Anterior cingulate cortex (tissue), 58 donors: ENCODE measurements at regions not wholly inside any gene's neighbourhood (a gene's known extent, or its start where the extent isn't known, plus 50 kb on each side); places are given as distances from the start of the nearest gene placed in this dataset.
A peak's percentile ranks its signal among the peaks of the same experiment; 100 is the strongest.

Source experiments
- DNase-seq, 58 donors: peaks; one replicate each; lab custom pipeline; 2025; lab: John Stamatoyannopoulos, UW

DNA sequence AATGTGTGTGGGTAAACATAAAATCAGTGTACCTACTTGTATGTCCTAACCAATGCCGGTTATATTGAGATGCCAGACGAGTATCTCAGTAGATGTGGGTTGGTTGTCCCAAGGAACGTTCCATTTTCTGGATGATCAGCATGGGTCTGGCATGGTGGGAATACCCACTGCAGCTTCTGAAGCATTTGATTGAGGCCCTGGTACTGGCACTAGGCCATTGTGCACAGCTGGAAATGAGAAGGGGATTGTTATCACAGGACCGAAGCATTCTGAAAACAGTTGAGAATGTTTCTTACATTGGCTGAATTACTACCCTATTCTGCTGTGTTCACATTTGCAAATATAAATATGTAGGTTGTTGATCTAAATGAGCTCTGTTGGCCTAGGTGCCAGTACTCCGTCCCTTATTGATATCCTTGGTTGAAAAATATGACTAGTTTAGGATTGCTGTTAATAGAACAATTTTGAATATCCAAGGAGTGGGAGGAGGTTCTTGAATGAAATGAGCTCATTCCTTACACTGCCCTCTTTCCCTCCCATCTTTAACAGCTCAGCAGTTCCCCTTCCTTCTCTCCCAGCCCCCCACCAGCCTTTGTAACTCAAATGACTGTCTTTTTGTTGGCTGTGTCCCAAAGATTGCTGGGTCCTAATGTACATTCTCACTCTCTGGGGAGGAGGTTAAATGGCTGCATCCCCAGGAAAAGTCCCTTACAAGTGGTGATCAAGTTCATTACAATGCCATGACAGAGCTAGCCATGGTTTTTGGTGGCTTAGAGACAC, 293.3 kb upstream of the TPM1 start:
- peak in 27 of 58 donors; percentile 10 to 76 (median 41) for DNase-seq

DNA sequence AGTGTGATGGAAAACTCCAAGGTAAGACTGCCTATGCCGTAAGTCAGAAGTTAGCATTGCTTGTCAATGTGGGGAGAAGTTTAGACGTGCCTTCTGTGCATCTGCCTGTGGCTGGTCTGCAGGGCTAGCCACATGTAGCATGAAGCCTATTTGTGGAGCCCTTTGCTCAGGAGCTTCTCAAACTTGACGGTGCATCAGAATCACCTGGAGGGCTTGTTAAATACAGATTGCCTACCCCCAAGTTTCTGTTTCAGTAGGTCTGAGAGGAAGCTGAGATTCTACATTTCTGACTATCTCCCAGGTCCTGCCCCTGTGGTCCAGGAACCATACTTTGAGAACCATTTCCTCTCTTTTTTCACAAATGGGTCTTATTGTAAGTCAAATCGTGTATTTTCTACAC, 292.1 kb upstream of the TPM1 start:
- no peak for DNase-seq

DNA sequence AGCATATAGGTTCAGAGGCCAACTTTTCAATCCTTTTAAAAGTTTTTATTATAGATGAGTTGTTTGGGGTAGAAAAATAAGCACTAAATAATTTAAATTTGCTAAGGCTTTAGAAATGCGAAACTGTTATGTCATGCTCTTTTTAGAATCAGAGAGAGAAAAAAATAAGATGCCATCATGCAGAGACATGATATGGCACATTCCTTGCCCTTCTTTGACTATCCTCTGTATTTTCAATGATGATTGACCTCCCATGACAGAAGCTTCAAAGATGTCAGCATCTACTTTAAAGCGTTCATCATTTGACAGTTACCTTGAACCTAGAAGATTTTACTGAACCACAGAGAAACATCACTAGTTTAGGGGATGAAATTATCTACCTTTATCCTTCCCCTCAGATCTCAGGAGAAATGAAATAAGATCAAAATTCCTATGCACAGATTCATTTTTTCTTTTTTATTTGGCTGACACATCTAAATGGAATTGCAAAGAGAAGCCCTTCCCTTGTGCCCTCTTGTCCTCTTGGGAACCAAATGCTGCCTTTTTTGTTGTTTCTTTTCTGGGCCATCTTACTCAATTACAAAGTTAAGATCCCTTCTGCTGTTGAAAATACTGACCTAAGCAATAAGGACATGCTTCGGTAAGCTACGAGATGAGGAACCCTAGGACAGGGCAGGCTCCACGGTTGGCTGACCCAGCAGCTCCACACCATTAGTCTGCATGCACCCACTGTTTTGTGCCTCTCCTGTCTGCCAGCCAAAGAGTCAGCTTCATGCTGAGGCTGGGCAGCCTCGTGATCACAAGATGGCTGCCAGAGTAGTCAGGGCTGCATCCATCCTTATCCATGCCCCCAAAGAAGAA, 289.7 kb upstream of the TPM1 start:
- DNase-seq: no peak

- DNase-seq: no peak
Observed at GRCh38 chr15:62753518-62754221, 288.9 kb upstream of the TPM1 start.

GRCh38 chr15:62756326-62756994, 286.1 kb upstream of the TPM1 start:
- peak in 25 of 58 donors; percentile 4 to 66 (median 41) for DNase-seq

- no peak for DNase-seq
Observed at GRCh38 chr15:62756995-62757360, 285.6 kb upstream of the TPM1 start.

DNA sequence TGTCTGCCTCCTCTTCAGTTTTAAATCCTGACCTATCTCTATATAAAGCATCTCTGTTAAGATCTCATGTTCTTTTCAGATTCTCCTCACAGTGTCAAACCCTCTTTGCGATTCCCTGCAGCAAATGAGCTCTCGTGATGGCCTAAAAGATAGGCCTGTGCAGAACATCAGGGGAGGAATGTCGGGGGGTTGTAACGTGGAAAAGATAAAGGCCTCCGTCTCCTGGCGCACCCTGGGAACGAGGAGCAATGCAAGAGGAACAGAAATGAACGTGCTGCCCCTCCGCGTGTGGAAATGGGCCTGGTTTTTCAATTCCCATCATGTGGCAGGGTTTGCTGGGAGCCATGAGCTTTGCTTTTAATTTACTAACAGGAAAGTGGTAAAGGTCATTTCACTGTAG, 285.0 kb upstream of the TPM1 start:
- peak in 2 of 58 donors; percentile 6 to 20 for DNase-seq

DNA sequence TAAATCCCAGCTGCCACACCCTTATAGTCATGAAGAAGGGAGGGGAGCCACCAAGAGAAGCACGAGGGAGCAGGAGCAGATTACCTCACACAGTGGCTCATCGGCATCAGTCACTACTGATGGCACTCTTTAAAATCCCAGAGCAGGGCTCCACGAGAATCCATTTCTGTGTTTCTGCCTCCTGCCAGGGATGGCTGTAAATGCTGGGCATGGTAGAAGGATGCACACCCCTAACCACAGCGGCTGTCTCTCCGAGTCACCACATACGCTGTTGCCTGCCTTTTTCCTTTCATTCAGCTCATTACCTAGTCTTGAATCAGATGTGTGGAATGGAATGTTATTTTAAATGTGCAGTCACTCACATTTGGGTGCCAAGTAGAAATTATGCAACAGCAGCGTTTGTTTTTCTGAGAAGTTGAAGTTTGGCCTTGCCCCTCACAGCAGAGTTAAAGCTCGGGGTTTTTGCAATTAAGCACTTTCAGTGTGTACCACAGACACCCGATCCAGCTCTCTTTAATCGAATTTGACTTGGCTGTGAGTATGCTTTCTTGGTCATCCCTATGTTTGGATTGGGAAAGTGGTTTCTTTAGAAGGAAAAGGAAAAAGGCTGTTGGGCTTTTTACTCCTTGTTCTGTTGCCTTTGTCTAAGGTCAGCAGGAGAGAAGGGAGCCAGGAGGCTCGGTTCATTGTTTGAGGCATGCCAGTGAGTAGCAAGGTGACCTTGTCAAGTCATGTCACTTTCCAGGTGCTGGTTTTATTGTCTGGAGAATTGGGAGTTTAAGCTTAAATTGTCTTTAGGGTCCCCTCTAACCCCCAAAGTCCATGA, 284.2 kb upstream of the TPM1 start:
- peak in 24 of 58 donors; percentile 12 to 72 (median 32) for DNase-seq

- DNase-seq: no peak
Observed at GRCh38 chr15:62758952-62759349, 283.6 kb upstream of the TPM1 start.

- DNase-seq: no peak
Observed at GRCh38 chr15:62760538-62760937, 282.0 kb upstream of the TPM1 start.

- no peak for DNase-seq
Observed at GRCh38 chr15:62765916-62766315, 276.6 kb upstream of the TPM1 start.

GRCh38 chr15:62766599-62766998, 275.9 kb upstream of the TPM1 start:
- DNase-seq: no peak

DNA sequence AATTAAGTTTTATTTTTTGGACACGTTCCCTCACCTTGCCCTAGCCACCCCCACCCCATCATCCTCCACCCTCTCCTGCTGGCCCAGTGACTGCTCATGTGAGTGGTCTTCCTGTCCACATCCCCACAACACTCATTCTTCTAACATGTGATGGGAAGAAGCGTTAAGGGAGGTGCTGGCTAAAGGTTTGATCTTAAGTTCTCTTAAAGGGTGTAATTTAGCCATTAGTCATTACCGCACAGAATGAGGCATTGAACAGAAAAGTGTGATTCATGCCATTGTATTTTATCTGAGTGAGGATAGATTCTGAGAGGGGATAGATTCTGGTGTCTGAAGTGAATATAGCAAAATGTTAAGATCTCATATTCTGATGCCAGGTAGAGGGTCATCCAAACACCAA, 272.9 kb upstream of the TPM1 start:
- DNase-seq: no peak

GRCh38 chr15:62770111-62770660, 272.4 kb upstream of the TPM1 start:
- peak in 29 of 58 donors; percentile 6 to 77 (median 36) for DNase-seq

- peak in 5 of 58 donors; percentile 14 to 32 (median 19) for DNase-seq
Observed at GRCh38 chr15:62770752-62771151, 271.8 kb upstream of the TPM1 start.

DNA sequence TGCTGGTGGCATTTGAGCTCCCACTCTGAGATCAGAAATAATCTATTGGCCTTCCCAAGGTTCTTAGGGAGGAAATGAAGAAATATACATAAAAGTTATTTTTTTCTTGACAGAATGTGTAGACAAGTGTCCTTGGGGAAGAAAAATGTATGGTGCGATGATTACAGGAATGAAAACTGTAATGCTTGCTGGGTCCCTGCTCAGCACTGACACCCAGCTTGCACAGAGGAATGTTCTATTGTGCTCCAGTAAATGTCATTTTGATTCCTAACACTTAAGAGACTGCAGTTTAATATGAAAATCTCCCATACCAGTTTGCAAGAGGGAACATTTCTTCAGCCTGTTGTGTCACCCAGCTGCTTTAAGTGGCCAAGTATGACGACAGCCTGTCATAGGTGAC, 271.3 kb upstream of the TPM1 start:
- DNase-seq: peak in 1 of 58 donors; percentile 6

- no peak for DNase-seq
Observed at GRCh38 chr15:62773369-62774165, 269.0 kb upstream of the TPM1 start.

GRCh38 chr15:62775932-62776331, 266.6 kb upstream of the TPM1 start:
- DNase-seq: no peak
